Glomerular endothelial cell (primary cell): ENCODE measurements at regions not wholly inside any gene's neighbourhood (a gene's known extent, or its start where the extent isn't known, plus 50 kb on each side); places are given as distances from the start of the nearest gene placed in this dataset.
"Not testable (repeated sequence)": the region's sequence is repeated elsewhere in the genome, so short reads cannot be mapped to it uniquely, and the experiment has no call there.

ENCODE experiments used
- DNase-seq: peaks from one replicate; pipeline ENCODE4 v3.0.0-alpha.2; 2011; ENCODE audit warnings: low read depth, low spot score; ENCODE audit errors: extremely low read depth

DNA sequence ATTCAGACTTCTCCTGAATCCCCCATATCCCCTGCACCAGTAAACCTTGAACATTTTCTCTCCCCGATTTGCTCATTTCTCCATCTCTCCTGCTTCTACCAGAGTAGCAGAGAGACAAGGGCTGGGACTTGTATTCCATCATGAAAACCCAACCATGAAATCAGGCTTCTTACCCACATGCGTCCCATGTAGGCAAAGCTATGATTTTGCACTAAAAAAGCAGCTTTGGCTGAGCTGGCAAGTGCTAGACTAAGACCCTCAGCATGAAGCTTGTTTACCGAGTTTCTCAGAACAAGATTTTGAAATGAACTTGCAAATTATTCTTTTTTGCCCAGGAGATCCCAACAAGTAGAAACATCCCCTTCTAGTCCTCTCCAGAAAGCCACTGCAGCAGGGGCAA, 80.3 kb upstream of the RFLNA start:
- no peak for DNase-seq

DNA sequence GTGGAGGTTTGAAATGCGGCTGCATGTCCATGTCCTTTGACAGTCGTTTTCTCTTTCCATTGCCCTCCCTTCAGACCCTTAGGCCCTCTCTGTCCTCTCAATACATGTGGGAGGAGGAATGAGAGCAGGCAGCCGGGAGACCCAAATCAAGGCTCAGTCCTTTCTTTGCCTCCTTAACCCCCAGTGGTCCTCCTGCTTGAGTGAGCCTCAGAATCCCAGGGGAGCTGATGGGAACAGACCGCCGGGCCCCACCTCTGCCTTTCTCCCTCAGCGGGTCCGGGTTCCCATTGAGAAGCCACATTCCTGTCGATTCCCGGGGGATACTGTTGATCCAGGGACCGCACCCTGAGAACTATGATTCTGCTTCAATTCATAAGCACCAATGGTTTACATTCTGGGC, 77.9 kb upstream of the RFLNA start:
- DNase-seq, result no peak

- DNase-seq, result no peak
These were observed 77.2 kb upstream of the RFLNA start for GRCh38 chr12:124217508-124218242.

DNA sequence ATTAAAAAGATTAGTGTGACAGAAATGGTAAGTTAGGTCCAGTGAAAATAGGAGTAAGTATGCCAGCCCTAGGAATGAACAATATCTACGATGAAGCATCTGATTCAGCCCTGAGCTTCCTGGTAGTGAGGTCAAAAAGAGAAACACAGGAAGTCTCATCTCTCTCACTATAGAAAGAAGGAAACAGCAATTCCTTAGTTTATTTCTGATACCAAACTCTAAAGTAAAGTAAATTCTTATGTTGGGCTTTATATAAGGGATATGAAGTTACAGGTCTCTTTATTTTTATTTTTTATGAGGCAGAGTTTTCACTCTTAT, 76.7 kb upstream of the RFLNA start:
- DNase-seq, result no peak

- DNase-seq, result not testable (repeated sequence)
These were observed 76.2 kb upstream of the RFLNA start for GRCh38 chr12:124218650-124219049.

DNA sequence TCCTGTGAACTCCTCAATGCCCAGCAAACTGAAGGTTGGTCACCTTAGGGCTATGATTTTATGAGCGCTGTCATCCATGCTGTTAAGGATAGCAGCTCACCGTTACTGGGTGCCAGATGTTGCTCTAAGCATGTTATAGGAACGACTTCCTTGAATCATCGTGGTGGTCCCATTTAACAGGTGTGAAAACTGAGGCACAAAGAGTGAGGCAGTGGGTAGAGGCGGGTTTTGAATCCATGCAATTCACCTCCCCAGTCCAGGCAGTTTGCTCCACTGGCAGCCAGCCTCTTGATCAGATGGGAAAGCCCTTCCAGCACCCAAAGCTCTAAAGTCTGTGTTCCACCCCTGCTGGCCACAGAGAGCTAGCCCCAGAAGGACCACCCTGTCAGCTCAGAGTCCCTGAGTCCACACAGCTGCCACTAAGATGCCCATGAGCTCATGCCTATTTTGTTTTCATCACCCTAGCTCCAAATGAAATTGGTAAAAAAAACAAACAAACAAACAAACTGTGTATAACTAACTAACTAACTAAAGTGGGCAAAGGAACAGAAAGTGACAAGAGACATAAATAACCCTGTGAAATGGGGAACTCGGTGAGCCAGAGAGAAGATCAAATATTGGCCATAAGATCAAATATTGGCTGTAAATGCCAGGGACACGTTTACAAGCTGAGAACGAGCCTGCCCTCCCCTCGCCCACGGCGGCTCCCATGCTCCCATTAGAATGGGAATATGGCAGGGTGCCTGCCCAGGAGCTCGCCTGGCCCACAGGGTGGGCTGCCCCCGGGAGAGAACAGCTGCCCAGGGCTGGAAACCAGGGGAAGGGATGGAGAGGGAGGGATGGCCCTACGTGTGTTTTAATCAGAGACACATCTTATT, 72.3 kb upstream of the RFLNA start:
- no peak for DNase-seq

GRCh38 chr12:124223733-124224138, 71.2 kb upstream of the RFLNA start:
- DNase-seq, result not testable (repeated sequence)

DNA sequence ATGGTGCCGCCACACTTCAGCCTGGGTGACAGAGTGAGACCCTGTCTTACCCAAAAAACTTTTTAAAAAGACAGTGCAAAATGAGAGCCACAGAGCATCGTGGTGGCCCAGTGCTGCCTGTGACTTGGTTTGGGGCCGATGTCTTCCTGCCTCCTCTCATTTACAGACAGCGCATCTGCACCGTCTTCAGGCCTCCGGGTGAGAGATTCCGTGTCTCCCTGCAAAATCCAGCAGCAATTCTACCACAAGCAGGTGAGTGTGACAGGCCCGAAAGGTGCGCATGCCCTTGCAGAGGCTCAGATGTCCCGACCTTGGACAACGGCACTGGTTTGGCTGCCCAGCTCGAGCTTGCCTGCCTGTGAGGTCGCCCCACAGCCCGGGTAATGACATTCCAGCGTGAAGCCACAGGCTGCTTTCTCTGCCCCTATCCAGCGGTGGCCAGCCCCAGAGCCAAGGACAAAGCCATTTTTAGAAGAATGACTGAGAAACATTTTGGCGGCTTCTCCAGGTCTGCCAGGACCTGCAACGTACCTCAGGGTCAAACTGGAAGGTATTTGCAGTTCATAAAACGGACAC, 70.3 kb upstream of the RFLNA start:
- no peak for DNase-seq

DNA sequence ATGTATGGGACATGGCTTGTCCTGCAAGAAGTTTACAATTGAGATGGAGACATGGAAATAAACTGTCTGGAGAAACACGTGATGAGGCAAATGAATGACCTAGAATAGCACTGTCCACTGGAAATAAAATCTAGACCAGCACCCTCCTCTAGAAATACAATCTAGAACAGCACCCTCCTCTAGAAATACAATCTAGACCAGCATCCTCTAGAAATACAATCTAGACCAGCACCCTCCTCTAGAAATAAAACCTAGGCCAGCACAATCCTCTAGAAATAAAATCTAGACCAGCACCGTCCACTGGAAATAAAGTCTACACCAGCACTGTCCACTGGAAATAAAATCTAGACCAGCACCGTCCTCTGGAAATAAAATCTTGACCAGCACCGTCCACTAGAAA, 69.2 kb upstream of the RFLNA start:
- DNase-seq, result no peak

DNA sequence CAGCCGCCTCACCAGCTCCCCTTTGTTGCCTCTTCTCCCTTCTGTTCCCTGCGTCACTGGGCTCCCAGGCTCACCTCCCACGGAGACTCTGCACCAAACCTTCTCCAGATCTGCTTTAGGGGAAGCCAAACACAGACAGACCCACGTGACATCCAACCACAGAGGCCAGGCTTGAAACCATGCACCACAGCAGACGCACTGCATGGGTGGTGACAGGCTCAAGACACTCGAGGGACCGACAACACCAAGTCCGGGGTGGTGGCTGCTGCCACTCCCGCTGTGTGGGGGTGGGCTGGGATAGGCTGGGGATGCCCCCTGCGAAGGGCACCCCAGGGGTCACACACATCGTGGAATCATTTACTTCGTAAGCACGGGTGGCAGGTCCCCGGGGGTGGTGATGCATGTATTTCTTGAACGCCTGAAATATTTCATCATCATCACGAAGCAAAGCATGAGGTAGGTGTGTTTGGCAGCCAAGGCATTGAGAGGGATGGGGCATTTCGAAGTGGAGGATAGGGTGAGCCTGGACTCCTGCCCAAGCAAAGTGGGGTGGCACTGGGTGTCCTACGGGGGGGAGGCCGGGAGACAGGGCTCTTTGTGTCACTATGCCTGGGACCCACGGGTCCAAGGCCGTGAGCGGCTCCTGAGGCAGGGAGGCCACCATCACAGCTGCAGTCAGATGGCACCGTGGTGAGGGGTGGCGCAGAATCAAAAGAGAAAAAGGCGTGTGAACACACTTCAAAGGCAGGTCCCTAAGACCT, 66.8 kb upstream of the RFLNA start:
- no peak for DNase-seq

- no peak for DNase-seq
These were observed 65.4 kb upstream of the RFLNA start for GRCh38 chr12:124229520-124229919.

DNA sequence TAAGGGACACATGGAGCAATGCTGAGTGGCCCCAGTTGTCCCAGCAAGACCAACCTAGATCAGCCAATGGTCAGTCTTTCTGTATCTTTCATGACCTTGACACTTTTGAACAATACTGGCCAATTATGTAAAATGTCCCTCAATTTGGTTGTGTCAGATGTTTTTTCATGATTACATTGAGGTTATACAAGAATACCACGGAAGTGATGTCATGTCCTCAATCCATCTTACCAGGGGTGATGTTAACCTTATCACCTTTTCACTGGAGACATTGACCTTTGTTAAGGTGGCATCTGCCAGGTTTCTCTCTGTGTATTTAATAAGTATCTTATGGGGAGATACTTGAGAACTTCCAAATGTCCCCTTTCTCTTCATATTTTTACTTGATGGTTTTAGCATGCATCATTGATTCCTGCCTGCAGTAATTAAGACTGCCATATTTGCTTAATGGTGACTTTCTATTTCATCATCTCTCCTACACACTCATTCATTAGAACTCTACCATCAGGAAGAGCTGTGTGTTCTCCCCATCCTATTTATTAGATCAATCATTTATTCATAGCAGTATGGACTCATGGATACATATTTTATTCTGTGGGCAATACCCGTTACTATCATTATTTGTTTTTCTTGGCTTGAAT, 64.7 kb upstream of the RFLNA start:
- no peak for DNase-seq

GRCh38 chr12:124230789-124231188, 64.1 kb upstream of the RFLNA start:
- DNase-seq, result no peak

- DNase-seq, result no peak
These were observed 62.8 kb upstream of the RFLNA start for GRCh38 chr12:124231980-124232653.

DNA sequence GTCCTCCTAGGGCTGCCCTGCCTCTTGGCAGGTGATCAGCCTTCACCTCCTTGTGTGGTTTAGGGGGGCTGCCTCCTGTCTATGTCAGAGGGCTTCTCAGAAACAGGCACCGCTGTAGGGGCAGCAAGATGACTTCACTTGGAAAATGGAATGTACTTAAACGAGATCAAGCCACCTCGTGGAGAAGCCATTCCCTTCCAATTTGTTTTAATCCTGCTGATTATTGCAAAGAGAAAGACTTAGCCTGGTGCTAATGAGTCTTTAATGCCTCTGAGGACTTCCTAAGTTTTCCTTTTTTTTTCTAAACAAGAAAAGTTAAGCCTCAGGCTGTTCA, 62.3 kb upstream of the RFLNA start:
- DNase-seq, result no peak

DNA sequence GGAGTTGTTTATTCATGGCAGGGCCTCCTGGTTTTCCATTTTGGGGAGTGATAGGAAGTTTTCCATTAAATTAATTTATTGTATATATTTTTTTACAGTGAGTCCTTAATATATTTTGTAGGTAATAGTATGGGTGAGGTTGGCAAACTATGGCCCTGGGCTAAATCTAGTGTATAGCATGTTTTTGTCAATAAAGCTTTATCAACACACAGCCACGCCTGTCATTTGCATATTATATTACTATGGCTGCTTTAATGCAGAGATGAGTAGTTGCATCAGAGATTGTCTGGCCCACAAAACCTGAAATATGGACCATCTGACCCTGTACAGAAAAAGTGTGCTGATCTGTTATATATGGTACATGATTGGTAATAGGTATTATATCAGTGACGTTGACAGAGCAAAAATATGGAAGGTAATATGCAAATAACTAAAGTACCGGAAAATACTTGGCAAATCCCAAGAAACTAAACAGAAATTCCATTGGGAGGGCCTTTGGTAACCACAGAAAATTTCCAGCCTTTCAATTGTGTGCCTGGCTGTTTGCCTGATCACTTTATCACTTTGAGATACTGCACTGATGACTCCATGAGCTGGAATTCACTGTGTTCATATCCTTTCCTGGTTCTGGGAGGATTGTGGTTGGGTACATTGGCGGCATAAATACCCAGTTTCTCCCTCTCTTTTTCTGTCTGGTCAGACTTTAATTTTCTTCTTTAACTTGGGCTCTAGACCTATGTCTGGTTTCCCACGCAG, 61.7 kb upstream of the RFLNA start:
- DNase-seq, result peak; percentile 72

DNA sequence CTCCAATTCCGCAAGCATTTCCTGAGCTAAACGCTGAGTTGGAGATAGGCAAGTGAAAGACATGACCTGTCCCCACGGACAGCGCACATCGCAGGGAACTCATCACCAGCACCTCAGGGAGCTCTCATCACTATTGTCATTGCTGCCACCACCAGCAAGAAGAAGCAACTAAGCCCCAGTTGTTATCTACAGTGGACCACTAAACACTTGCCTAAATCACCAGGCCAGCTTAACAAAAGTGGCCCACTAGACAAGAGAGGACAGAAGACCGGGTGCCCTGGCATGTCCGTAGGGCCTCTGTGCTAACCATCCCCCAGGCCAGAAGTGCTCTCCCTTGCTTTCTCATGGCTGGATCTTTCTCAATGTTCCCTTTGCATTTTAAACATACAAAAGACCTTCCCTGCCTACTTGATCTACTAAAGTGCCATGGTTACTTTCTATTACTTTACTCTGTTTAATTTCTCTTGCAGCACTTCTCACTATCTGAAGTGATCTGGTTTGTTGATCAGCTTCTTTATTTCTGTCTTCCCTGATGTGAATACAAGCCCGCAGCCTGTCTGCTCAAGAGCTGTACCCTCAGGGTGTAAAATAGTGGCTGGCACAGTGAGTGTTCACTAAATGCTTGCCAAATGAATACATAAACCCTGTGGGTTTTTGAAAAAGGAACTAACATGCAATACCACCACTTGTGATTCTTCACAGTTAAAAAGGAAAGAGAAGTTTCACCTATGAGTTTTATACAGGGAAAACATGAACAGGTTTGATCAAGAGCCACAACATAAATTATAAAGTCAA, 60.9 kb upstream of the RFLNA start:
- no peak for DNase-seq

DNA sequence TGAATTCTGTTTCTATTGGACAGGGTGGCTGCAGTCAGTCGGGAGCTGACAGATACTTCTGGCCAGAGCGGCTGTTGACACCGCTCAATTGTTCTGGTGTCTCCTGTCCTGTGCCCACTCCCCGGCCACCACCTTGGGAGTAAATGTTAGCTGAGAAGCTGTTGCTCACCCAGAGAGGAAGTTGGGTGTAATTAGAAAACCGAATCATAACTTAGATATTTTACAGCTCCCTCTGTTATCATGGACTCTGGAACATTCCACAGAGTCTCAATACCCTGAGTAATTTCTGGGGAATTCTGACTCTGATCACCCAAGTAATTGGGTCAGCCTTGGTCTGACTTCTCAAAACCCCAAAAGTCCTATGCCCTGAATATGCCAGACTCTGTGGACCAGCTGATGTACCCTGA, 58.3 kb upstream of the RFLNA start:
- peak; percentile 78 for DNase-seq

DNA sequence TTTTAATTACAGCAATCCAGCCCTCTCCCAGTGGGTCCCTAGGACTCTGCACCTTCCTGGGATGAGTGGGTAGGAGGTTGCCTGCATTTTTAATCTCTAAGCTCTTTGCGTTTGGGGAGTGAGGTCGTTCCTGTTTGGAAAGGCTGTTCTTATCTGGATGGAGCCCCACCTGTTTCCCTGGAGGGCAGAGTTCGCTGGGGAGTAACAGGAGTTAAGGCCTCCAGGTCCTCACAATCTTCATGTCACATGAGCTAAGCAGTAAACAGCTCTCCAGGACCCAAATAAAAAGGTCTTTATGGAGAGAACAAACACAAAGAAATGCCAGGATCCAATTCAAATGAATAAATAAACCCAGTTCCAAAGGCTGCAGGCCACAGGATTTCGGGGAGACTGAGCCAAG, 56.0 kb upstream of the RFLNA start:
- no peak for DNase-seq
